HG03378 (cell line): ENCODE measurements at regions not wholly inside any gene's neighbourhood (a gene's known extent, or its start where the extent isn't known, plus 50 kb on each side); places are given as distances from the start of the nearest gene placed in this dataset.

Source experiments
- ATAC-seq: cut with Tn5 transposase; IDR thresholded peaks from one replicate; pipeline ENCODE4 v1.9.1; 2021; ENCODE audit warnings: mild to moderate bottlenecking, moderate library complexity; ENCODE audit not compliant: unreplicated experiment

DNA sequence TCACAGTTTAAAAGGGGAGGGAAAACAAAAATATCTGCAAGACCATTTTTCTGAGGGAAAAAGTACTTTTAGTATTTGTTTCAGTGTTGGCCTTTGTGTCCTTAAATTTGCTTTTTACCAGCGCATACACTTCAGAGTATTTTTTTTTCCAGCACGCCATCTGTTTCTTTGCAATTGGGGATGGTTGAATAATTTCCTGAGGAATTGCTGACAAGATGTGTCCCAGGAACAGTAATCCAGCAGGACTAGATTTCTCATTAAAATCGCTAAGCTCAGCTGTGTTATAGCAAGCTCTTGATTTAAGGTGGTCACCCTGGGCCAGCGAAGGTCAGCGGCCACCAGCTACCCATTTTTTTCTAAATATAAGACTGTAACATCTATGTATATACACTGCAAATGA lies 156.9 kb upstream of the RHOBTB1 start:
- ATAC-seq = no peak

GRCh38 chr10:61099756-61100155 lies 155.8 kb upstream of the RHOBTB1 start:
- ATAC-seq = no peak

GRCh38 chr10:61098966-61099365 lies 155.0 kb upstream of the RHOBTB1 start:
- ATAC-seq = no peak

DNA sequence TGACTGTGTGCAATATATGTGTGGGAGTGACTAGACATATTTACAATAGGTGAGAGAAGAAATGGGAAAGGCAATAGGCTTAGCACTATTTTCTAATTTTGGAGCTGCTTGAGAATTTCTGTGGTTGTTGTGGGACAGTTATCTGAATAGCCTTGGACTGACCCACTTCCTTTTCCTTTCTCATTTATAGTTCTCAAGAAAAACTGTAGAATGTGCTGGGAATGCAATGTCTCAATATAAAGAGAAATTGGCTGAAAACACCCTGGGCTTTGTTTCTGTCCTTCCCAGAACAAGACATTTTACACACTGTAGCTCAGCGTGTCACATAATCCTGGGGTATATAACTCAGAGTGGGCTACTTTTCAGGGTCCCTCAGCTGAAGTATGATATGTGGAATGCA lies 153.0 kb upstream of the RHOBTB1 start:
- ATAC-seq = no peak

DNA sequence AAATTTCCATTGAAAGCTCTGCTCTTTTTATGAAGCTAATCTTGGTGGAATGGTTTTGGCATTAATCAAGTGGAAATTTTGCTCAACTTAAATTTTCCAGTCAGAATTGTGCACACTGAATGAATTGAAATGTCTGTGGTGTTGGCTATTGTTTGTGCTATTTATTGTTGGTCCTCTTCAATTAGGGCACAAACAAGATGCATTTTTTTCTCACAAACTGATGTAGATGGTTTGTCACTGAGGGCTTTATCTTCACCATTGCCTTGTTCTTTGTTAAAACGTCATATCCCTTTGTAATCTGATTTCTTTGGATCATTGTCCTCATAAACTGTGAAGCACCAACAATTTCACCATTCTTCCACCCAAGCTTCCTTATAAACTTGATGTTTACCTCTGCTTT lies 152.1 kb upstream of the RHOBTB1 start:
- no peak for ATAC-seq

DNA sequence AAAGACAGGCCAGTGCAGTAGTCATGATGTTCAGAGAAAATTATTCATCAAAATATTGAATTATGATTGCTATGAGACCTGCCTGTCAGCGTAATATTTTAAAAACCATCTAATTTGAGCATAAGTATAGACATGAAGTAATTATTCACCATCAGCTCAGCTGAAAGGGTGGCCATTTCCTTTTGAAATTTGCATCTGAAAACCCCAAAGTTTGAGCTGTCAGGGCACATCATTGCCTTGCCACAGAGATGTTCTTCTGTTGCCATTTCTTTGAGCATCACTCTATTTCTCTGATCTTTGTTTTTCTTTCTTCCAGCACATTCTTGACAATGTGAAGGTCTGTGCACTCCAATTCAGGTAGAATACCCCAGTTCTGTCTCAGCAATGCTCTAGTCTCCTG lies 147.5 kb upstream of the RHOBTB1 start:
- ATAC-seq = no peak

GRCh38 chr10:61089251-61089650 lies 145.3 kb upstream of the RHOBTB1 start:
- ATAC-seq = no peak

GRCh38 chr10:61084493-61084892 lies 140.5 kb upstream of the RHOBTB1 start:
- ATAC-seq = no peak

- ATAC-seq = no peak
These were observed 137.3 kb upstream of the RHOBTB1 start for GRCh38 chr10:61081301-61081700.

DNA sequence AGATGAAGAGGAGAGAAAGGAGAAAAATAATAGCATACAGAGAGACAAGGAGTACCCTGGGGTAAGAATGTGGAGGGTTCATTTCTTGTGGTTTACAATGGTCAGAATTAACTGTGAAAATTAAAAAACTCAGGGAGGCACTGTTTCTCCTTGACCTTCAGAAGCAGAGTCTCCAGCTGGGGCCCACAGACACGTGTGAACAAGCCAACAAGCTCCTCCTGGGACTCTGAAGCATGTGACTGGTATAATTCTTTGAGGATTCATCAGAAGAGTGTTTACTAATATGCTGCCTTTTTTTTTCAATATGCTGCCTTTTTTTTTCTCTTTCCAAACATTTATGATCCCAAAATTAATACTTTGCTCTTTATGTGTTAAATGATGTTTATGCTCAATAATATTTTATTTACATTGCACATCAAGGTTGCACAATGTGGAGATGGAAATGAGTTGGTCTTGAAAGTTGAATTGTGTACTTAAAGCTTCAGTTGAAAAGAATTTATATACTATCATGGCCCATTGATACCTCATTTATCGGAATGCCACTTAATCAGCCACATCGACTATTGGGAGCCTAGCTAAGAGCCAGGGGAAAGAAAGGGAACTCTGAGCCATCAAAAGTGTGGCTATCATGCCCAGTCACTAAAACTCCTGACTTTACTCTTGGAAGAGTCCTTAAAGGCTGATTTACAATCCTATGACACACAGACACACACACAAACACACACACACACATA lies 134.7 kb upstream of the RHOBTB1 start:
- ATAC-seq = no peak

DNA sequence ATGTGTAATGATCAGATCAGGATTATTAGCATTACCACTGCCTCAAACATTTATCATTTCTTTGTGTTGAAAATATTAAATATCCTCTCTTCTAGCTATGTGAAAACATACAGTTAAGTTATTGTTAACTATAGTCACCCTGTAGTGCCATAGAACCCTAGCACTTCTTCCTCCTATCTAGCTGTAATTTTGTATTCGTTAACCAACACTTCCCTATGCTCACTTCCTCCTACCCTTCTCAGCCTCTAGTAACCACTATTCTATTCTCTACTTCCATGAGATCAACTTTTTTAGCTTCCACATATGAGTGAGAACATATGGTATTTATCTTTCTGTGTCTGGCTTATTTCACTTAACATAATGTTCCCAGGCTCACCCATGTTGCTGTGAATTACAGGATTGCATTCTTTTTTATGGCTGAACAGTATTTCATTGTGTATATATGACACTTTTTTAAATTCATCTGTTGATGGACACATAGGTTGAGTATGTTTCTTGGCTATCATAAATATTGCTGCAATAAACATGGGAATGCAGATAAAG lies 132.7 kb upstream of the RHOBTB1 start:
- no peak for ATAC-seq

DNA sequence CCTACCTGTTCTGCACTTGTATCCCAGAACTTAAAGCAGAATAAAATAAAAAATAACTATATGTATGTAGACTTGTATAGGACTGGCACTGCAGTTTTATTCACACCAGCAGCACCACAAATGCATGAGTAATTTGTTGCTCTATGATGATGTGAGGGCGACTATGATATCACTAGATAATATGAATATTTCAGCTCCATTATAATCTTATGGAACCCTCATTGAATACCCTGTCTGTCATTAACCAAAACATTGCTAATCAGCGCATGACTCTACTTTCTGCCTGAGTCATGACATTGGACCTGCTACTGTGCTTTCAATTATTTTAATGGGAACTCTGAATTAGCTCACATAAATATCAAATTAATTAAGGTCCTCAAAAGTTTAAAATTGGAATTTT lies 129.4 kb upstream of the RHOBTB1 start:
- ATAC-seq = no peak

- no peak for ATAC-seq
These were observed 127.6 kb upstream of the RHOBTB1 start for GRCh38 chr10:61071580-61071979.

DNA sequence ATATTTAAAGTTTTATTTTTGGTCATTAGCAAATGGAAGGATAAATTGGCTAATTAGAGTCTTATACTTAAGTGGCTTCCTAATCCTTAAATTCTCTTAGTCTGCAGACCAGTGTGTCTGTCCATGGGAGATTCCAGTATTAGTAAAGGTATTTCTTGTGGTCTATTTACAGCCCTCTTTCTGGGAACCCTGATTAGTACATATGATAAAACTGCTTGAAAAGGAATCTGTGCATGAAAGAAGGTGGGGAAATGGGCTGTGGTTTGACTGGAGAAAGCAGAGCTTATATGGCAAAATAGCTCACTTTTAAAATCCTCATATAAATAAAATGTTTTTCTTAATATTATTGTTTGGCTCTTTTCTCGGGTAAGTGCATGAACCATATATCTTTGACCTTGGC lies 124.5 kb upstream of the RHOBTB1 start:
- no peak for ATAC-seq

DNA sequence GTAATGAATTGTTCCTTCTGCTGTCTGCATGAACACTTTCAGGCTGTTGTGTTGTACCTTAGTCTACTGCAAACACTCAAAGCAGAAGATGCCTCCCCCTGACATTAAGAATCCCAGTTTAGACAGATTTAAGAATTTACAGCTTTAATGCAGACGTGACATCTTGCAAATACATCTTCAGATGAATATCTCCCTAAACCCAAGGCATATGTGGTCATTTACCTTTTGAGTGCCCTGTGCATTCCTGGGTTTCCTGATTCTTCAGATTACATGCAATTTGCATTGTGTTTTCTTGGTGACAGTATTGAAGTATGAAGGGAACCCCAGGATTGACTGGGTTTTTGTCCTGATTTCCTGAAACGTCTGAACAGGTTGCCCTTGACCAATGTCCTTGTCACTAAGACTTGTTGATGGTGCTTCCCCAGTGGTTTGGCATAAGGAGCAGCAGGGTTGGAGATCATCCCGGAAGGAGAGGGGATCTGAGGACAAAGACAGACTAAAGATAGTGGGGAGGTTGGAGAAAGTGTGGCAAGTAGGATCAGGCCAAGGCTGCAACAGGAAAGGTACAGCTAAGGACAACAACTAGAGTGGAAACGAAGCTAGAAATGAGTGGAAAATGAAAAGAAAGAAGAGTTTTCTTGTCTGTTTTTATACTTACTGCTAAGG lies 123.8 kb upstream of the RHOBTB1 start:
- ATAC-seq = no peak

GRCh38 chr10:61066661-61067344 lies 122.8 kb upstream of the RHOBTB1 start:
- ATAC-seq = no peak

DNA sequence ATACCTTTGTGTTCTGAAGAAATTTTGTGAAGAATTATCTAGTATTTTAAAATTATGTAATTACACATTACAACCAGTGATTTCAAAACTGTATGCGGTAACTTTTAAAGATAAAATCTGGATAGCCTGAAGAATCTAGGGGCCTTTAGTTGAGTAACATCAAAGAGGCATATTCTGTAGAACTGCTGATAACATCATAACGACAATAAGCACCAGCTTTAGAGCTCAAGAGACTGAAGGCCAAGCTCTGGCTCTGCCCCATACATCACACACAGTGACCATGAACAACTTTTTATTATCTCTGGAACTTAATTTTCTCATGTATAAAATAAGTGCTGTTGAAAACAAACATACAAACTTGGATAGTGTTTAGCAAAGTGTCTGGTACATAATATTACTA lies 121.1 kb upstream of the RHOBTB1 start:
- ATAC-seq = no peak

GRCh38 chr10:61064356-61064755 lies 120.4 kb upstream of the RHOBTB1 start:
- no peak for ATAC-seq

DNA sequence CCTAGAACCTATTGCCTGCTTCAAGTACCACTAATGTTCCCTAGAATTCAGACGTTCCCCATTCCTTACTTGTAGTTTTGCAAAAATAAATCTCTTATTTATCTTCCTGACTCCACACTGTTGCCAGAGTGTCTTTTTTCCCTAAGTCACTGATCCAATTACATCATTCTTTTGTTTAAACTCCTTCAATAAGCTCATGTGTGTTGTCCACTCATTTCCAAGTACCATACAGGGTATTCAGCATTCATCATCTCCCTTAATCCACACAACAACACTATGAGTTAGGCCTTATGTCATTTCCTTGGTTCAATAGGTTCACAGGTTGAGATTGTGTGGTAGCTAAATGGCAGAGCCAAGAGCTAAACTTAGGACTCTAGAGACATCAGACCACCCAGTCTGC lies 119.9 kb upstream of the RHOBTB1 start:
- ATAC-seq = no peak

GRCh38 chr10:61063034-61063433 lies 119.0 kb upstream of the RHOBTB1 start:
- ATAC-seq = no peak

DNA sequence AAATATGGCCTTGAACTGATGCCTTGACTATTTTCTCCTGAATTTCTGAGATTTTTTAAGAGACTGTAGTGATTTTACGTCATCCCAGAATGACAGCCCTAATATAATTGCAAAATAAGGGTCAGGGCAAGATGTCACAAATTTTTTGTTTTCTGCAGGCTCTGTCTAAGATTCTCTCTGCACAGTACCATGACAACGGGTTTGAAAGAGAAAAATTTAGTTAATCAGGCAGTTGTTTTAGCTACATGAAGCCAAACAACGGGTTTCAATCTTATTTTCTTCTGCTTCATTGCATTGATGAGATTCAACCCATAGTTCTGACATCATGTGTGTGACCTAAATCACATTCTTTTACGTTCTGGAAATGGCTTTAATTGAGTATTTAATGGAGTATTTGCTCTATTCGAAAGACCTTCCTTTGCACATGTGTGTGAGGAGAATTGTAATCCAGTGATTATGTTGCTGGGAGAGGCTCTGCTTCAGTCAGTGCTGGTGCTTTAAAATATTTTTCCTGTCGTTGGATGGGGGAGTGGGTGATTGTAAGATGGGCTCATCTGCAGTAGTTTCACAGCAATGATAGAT lies 118.0 kb upstream of the RHOBTB1 start:
- no peak for ATAC-seq

DNA sequence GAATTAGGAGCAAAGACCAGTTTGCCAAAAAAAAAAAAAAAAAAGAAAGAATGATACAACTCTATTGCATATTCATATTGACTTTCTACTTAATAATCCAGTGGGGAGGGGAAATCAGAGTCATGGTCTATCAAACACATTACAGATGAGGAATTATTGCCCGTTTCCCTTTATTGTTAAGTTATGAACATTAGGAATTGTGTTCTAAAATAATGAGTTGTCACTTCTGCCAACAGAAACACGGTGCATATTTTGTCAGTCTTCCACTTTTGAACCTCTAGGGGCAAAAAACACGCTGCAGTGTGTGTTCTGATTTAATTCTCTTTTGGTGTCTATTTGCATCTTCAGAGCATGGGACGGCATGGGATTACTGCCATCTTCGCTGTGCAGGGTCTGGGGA lies 115.7 kb upstream of the RHOBTB1 start:
- ATAC-seq = no peak
